ENCODE measurements at regions not wholly inside any gene's neighbourhood (a gene's known extent, or its start where the extent isn't known, plus 50 kb on each side); places are given as distances from the start of the nearest gene placed in this dataset.

DNA sequence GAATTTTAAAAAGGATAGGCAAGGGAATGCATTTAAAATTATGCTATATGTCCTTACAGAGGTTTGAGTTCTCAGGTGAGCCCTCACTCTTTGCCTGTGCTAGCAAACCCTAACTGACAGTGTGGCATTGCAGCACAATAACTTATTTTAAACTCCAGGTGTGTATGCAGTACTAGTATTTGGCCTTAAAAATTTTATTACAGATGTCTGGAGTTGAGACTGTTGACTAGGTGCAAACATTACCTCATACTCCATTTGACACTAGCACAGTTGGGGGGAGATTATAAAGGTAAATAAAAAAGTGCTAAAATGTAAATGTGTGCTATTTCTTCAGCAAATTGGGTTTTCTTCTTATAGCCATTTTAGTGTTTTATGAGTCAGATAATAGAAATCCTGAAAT is 407.7 kb downstream of the SH3GL2 start (continued):
- TF ChIP-seq, protein P1, sequence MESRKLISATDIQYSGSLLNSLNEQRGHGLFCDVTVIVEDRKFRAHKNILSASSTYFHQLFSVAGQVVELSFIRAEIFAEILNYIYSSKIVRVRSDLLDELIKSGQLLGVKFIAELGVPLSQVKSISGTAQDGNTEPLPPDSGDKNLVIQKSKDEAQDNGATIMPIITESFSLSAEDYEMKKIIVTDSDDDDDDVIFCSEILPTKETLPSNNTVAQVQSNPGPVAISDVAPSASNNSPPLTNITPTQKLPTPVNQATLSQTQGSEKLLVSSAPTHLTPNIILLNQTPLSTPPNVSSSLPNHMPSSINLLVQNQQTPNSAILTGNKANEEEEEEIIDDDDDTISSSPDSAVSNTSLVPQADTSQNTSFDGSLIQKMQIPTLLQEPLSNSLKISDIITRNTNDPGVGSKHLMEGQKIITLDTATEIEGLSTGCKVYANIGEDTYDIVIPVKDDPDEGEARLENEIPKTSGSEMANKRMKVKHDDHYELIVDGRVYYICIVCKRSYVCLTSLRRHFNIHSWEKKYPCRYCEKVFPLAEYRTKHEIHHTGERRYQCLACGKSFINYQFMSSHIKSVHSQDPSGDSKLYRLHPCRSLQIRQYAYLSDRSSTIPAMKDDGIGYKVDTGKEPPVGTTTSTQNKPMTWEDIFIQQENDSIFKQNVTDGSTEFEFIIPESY (IDR thresholded peaks at IDR 0.05; ENCODE audit: extremely low read depth, insufficient replicate concordance, low read length), result no peak
- TF ChIP-seq EGR1 (IDR thresholded peaks at IDR 0.05; ENCODE audit: low read depth), result no peak

DNA sequence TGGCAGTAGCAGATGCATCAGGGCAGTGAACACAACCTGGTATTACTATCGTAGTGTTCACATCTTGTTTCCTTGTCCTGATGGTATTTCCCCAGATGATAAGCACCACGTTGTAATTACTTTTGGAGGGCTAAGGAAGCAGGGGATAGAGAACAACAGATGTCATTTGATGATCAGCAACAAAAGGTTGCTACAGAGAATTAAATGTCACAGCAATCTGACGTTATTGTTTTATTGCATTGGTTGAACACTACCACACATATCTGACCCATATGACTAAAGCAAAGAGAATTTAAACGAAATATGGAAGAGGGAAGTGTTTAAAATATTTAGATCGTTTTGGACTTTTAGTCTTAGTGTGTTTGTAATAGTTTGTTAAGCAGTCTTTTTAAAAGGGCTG is 408.3 kb downstream of the SH3GL2 start:
- ChIA-PET CTCF (no interaction called here), POLR2A (no interaction called here), RAD21 (ENCODE audit: low non-redundant PET in 1 of 2, low total read pairs in 2 of 2, uncharacterized antibody in 2 of 2, unreplicated experiment in 2 of 2) (no interaction called here)
- Histone ChIP-seq H3K4me3 (replicated peaks in 1 of 2; ENCODE audit: low read depth in 1 of 2, low read length in 2 of 2) (no peak overlapping the region), H3K36me3 (ENCODE audit: control insufficient read depth in 1 of 2, insufficient read depth in 2 of 2, low read length in 2 of 2) (no peaks in the 10 kb centered on the region), H3K9me2 (ENCODE audit: insufficient read depth) (no peaks in the 10 kb centered on the region), H3K27me3 (ENCODE audit: insufficient read depth, low read length) (no peaks in the 10 kb centered on the region), H3K4me1 (ENCODE audit: control insufficient read depth in 1 of 2, insufficient read depth in 2 of 2, low read length in 2 of 2) (no peaks in the 10 kb centered on the region), H2AFZ (ENCODE audit: low read depth, low read length, poor library complexity, severe bottlenecking) (no peak overlapping the region), H3K9ac (ENCODE audit: low read length) (no peak overlapping the region), H3K79me2 (ENCODE audit: insufficient read depth, low read length) (no peaks in the 10 kb centered on the region), H3K9me3 (ENCODE audit: control insufficient read depth in 1 of 2, insufficient read depth in 1 of 2, low read depth in 1 of 2, low read length in 2 of 2) (no peaks in the 10 kb centered on the region), H3K4me2 (ENCODE audit: low read length) (no peak overlapping the region), H4K20me1 (ENCODE audit: insufficient read depth) (no peaks in the 10 kb centered on the region), H3K27ac (ENCODE audit: low read depth, low read length) (no peak overlapping the region)
- no peak for ATAC-seq
- no peak for DNase-seq (ENCODE audit: low read depth, low spot score)
- no TSS peak for BruUV-seq (replicated peaks)
- intact Hi-C loops (cut with micrococcal nuclease), result no loop called here
- TF ChIP-seq, protein P2, sequence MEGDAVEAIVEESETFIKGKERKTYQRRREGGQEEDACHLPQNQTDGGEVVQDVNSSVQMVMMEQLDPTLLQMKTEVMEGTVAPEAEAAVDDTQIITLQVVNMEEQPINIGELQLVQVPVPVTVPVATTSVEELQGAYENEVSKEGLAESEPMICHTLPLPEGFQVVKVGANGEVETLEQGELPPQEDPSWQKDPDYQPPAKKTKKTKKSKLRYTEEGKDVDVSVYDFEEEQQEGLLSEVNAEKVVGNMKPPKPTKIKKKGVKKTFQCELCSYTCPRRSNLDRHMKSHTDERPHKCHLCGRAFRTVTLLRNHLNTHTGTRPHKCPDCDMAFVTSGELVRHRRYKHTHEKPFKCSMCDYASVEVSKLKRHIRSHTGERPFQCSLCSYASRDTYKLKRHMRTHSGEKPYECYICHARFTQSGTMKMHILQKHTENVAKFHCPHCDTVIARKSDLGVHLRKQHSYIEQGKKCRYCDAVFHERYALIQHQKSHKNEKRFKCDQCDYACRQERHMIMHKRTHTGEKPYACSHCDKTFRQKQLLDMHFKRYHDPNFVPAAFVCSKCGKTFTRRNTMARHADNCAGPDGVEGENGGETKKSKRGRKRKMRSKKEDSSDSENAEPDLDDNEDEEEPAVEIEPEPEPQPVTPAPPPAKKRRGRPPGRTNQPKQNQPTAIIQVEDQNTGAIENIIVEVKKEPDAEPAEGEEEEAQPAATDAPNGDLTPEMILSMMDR (IDR thresholded peaks at IDR 0.05 in 2 of 3, conservative IDR thresholded peaks at IDR 0.05 in 1 of 3; ENCODE audit: borderline replicate concordance in 1 of 3, insufficient read depth in 1 of 3, low read depth in 2 of 3, low read length in 2 of 3), result no peak
- no peak for TF ChIP-seq RAD21 (IDR thresholded peaks at IDR 0.05; ENCODE audit: low read depth)
- TF ChIP-seq EZH2 (IDR thresholded peaks at IDR 0.05), result no peak
- TF ChIP-seq FOSL1 (IDR thresholded peaks at IDR 0.05; ENCODE audit: low read depth), result no peak
- TF ChIP-seq, protein P1 (IDR thresholded peaks at IDR 0.05; ENCODE audit: extremely low read depth, insufficient replicate concordance, low read length), result no peak
- no peak for TF ChIP-seq SRF (IDR thresholded peaks at IDR 0.05; ENCODE audit: low read depth)
- TF ChIP-seq EGR1 (IDR thresholded peaks at IDR 0.05; ENCODE audit: low read depth), result no peak
- no peak for TF ChIP-seq ZFX (IDR thresholded peaks at IDR 0.05)
- no peak for TF ChIP-seq JUND (IDR thresholded peaks at IDR 0.05)
- no peak for TF ChIP-seq CBX3 (IDR thresholded peaks at IDR 0.05; ENCODE audit: low read depth)
- TF ChIP-seq, protein P3, sequence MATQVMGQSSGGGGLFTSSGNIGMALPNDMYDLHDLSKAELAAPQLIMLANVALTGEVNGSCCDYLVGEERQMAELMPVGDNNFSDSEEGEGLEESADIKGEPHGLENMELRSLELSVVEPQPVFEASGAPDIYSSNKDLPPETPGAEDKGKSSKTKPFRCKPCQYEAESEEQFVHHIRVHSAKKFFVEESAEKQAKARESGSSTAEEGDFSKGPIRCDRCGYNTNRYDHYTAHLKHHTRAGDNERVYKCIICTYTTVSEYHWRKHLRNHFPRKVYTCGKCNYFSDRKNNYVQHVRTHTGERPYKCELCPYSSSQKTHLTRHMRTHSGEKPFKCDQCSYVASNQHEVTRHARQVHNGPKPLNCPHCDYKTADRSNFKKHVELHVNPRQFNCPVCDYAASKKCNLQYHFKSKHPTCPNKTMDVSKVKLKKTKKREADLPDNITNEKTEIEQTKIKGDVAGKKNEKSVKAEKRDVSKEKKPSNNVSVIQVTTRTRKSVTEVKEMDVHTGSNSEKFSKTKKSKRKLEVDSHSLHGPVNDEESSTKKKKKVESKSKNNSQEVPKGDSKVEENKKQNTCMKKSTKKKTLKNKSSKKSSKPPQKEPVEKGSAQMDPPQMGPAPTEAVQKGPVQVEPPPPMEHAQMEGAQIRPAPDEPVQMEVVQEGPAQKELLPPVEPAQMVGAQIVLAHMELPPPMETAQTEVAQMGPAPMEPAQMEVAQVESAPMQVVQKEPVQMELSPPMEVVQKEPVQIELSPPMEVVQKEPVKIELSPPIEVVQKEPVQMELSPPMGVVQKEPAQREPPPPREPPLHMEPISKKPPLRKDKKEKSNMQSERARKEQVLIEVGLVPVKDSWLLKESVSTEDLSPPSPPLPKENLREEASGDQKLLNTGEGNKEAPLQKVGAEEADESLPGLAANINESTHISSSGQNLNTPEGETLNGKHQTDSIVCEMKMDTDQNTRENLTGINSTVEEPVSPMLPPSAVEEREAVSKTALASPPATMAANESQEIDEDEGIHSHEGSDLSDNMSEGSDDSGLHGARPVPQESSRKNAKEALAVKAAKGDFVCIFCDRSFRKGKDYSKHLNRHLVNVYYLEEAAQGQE (IDR thresholded peaks at IDR 0.05; ENCODE audit: low read depth), result no peak
- no peak for TF ChIP-seq ZNF274 (IDR thresholded peaks at IDR 0.05; ENCODE audit: low read depth, low read length)
- TF ChIP-seq SIN3A (IDR thresholded peaks at IDR 0.05; ENCODE audit: low read depth), result no peak
- no peak for TF ChIP-seq EZH2phosphoT487 (IDR thresholded peaks at IDR 0.05; ENCODE audit: borderline replicate concordance)
- TF ChIP-seq CEBPB (IDR thresholded peaks at IDR 0.05; ENCODE audit: low read depth), result no peak
- TF ChIP-seq TCF7L2 (IDR thresholded peaks at IDR 0.05; ENCODE audit: borderline replicate concordance, extremely low read depth, insufficient read depth, insufficient read length), result no peak
- no peak for TF ChIP-seq POLR2A (IDR thresholded peaks at IDR 0.05; ENCODE audit: borderline replicate concordance, extremely low read depth, insufficient read depth, insufficient read length)
